GM12878 (cell line): ENCODE measurements at regions not wholly inside any gene's neighbourhood (a gene's known extent, or its start where the extent isn't known, plus 50 kb on each side); places are given as distances from the start of the nearest gene placed in this dataset.

Experiments used
- ATAC-seq: fragments of 200-7000 bp; cut with Tn5 transposase; 3 replicates; pipeline ENCODE4 v1.9.1; 2020; ENCODE audit warnings: mild to moderate bottlenecking, moderate library complexity
- BruUV-seq: library from RNA; stranded (reverse); fragments of 400-500 nt; replicated peaks from 2 replicates; lab custom pipeline; 2021; lab: Mats Ljungman, UMichigan
- CTCF ChIA-PET: fragments of 300-600 bp; sonication (Branson Sonifier 250); formaldehyde crosslinking; extraction: SDS; loops from one replicate; lab custom pipeline; 2021; ENCODE audit warnings: inconsistent platforms; lab: Yijun Ruan, JAX
- POLR2A ChIA-PET: fragments of 350-600 bp; formaldehyde crosslinking; extraction: SDS; loops from one replicate; lab custom pipeline; 2021; ENCODE audit warnings: inconsistent platforms; lab: Charles Lee
- RAD21 ChIA-PET: fragments of 300-600 bp; sonication (Branson Sonifier 250); formaldehyde crosslinking; loops from one replicate; lab custom pipeline; 2023; ENCODE audit warnings: antibody characterized with exemption; ENCODE audit not compliant: unreplicated experiment; lab: Charles Lee
- SMC1A ChIA-PET: fragments of 300-600 bp; sonication (Branson Sonifier 250); formaldehyde crosslinking; loops from one replicate; lab custom pipeline; 2023; ENCODE audit not compliant: unreplicated experiment, uncharacterized antibody; lab: Charles Lee
- DNase-seq: peaks from one replicate; pipeline ENCODE4 v3.0.0-alpha.2; 2011; ENCODE audit warnings: low read depth, low spot score
- FAIRE-seq: peaks from 3 replicates; lab custom pipeline; 2011; peaks lifted over from hg19 to GRCh38; lab: Jason Lieb, UNC
- H2AFZ ChIP-seq: 2 replicates; pipeline ENCODE4 v1.6.0; 2011; ENCODE audit warnings: low read depth, low read length, control low read depth; ENCODE audit not compliant: control insufficient read depth
- H3K27ac ChIP-seq: 2 replicates; pipeline ENCODE4 v1.5.1; 2011; ENCODE audit warnings: control low read depth; ENCODE audit not compliant: control insufficient read depth, insufficient read depth
- H3K27me3 ChIP-seq, 2 experiments: replicated peaks in 1 of 2; 2 replicates each; pipeline versions ENCODE4 v1.6.0 to v1.6.1; 2011; ENCODE audit warnings: low read length in 1 of 2; ENCODE audit not compliant: control insufficient read depth in 2 of 2, insufficient read depth in 2 of 2
- H3K36me3 ChIP-seq, 2 experiments: 2 replicates each; pipeline ENCODE4 v1.5.1; 2011; ENCODE audit warnings: low read length in 1 of 2; ENCODE audit not compliant: control insufficient read depth in 2 of 2, insufficient read depth in 2 of 2
- H3K4me1 ChIP-seq: 2 replicates; pipeline ENCODE4 v1.6.1; 2011; ENCODE audit warnings: mild to moderate bottlenecking, low read length, moderate library complexity, mixed read lengths; ENCODE audit not compliant: control insufficient read depth, insufficient read depth
- H3K4me2 ChIP-seq: 2 replicates; pipeline ENCODE4 v1.6.0; 2011; ENCODE audit warnings: control low read depth; ENCODE audit not compliant: control insufficient read depth, insufficient read depth
- H3K4me3 ChIP-seq: fragments of 200-600 bp; sonication (generic); 2 replicates; pipeline ENCODE4 v1.5.1; 2016
- H3K79me2 ChIP-seq: 2 replicates; pipeline ENCODE4 v1.6.0; 2011; ENCODE audit warnings: low read length; ENCODE audit not compliant: control insufficient read depth, insufficient read depth
- H3K9ac ChIP-seq: 2 replicates; pipeline ENCODE4 v1.8.0; 2011; ENCODE audit warnings: low read length, control low read depth, mixed read lengths; ENCODE audit not compliant: control insufficient read depth, insufficient read depth
- H3K9me3 ChIP-seq: replicated peaks from 3 replicates; pipeline ENCODE4 v1.5.1; 2011; ENCODE audit warnings: mild to moderate bottlenecking, low read length; ENCODE audit not compliant: control insufficient read depth, insufficient read depth
- H4K20me1 ChIP-seq: 2 replicates; pipeline ENCODE4 v1.6.0; 2011; ENCODE audit not compliant: control insufficient read depth, insufficient read depth
- ATF7 ChIP-seq: fragments of 450-650 bp; IDR thresholded peaks from 2 replicates; pipeline ENCODE4 v1.6.1; 2016; ENCODE audit warnings: low read depth, mild to moderate bottlenecking
- CHD2 ChIP-seq: IDR thresholded peaks from 2 replicates; pipeline ENCODE4 v1.6.1; 2011; ENCODE audit warnings: low read depth, low read length, improper control_type of control experiment, borderline replicate concordance
- HSF1 ChIP-seq: fragments of 150-350 bp; IDR thresholded peaks from 2 replicates; pipeline ENCODE4 v1.6.1; 2014; ENCODE audit warnings: mild to moderate bottlenecking, low read depth, low read length
- KDM1A ChIP-seq: fragments of 200-600 bp; sonication (generic); IDR thresholded peaks from 2 replicates; pipeline ENCODE4 v1.6.1; 2016; ENCODE audit warnings: borderline replicate concordance
- RB1 ChIP-seq: fragments of 450-650 bp; formaldehyde crosslinking; IDR thresholded peaks from 2 replicates; pipeline ENCODE4 v1.6.1; 2017; ENCODE audit warnings: mild to moderate bottlenecking, borderline replicate concordance
- RELA ChIP-seq: fragments of 450-650 bp; IDR thresholded peaks from 2 replicates; pipeline ENCODE4 v1.8.0; 2014; ENCODE audit warnings: borderline replicate concordance; ENCODE audit not compliant: partially characterized antibody
- SMC3 ChIP-seq: IDR thresholded peaks from 2 replicates; pipeline ENCODE4 v1.6.1; 2011; ENCODE audit warnings: low read length, improper control_type of control experiment, borderline replicate concordance
- SRF ChIP-seq, 2 experiments: IDR thresholded peaks; 2 replicates each; pipeline ENCODE4 v1.6.1; 2011; ENCODE audit warnings: low read depth in 2 of 2, low read length in 2 of 2, mild to moderate bottlenecking in 1 of 2, moderate library complexity in 1 of 2
- ZNF274 ChIP-seq: IDR thresholded peaks from one replicate; pipeline ENCODE4 v1.8.0; 2011; ENCODE audit not compliant: insufficient read length, insufficient read depth
- WGBS: methylation state at CpG from one replicate; pipeline ENCODE4 v1.1.6; 2016; ENCODE audit warnings: low lambda C conversion rate; ENCODE audit not compliant: insufficient replicate concordance, insufficient coverage; ENCODE audit errors: missing lambda C conversion rate; 5-methylcytosine and 5-hydroxymethylcytosine counted together
- in situ Hi-C: fragments of 300-500 bp; cut with MboI; formaldehyde crosslinking; loops from 9 replicates; pipeline ENCODE4 v1.14.3; 2018; ENCODE audit warnings: mixed read lengths
- intact Hi-C: fragments of 100-400 bp; cut with micrococcal nuclease; formaldehyde crosslinking; loops from one replicate; pipeline ENCODE4 v1.14.2; 2022; ENCODE audit not compliant: unreplicated experiment

DNA sequence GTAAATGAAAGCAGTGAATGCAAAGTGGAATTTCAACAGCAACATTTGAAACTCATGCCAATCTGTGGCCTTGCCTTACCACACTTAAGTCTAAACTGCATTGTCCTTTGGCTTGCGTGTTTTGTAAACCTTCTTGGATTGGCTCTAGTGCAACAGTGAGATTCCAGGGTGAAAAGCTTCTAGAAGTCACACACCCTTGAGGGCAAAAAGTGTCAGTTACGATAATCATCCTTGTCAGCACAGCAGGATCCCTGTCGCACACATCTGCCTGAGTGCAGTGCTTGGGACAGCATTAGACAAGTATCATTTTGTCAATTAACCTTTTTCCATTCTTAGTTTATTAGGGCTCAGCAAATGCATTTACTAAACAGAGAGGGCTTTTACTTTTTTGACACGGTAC lies 243.4 kb upstream of the PTBP2 start:
- no peak overlapping the region for H3K9ac ChIP-seq
- POLR2A ChIA-PET, result no interaction called here
- in situ Hi-C loops (no loop called here), intact Hi-C loops (no loop called here)
- no peak for TF ChIP-seq ZNF274
- no peak for TF ChIP-seq HSF1
- TF ChIP-seq RB1, result no peak
- TF ChIP-seq ATF7, result no peak
- no peak for TF ChIP-seq KDM1A
- TF ChIP-seq SMC3, result no peak
- TF ChIP-seq RELA, result no peak
- TF ChIP-seq SRF (IDR thresholded peaks at IDR 0.05; ENCODE audit: low read depth in 2 of 2, low read length in 2 of 2), result no peak
- TF ChIP-seq CHD2, result no peak
- BruUV-seq, result no TSS peak
- WGBS, result 34% methylated on average over 4 of the region's 4 CpGs
- no peaks in the 10 kb centered on the region for H3K36me3 ChIP-seq
- CTCF ChIA-PET, result no interaction called here
- H2AFZ ChIP-seq, result no peak overlapping the region
- ATAC-seq, result no peak
- H4K20me1 ChIP-seq, result no peaks in the 10 kb centered on the region
- RAD21 ChIA-PET, result no interaction called here
- no peak overlapping the region for H3K4me2 ChIP-seq
- SMC1A ChIA-PET, result no interaction called here
- no peaks in the 10 kb centered on the region for H3K27me3 ChIP-seq
- H3K27ac ChIP-seq, result no peak overlapping the region
- DNase-seq, result no peak
- FAIRE-seq, result no peak
- no peaks in the 10 kb centered on the region; the same call in 2 of the 3 replicates for H3K9me3 ChIP-seq
- no peaks in the 10 kb centered on the region for H3K4me1 ChIP-seq
- no peaks in the 10 kb centered on the region for H3K79me2 ChIP-seq
- no peak overlapping the region for H3K4me3 ChIP-seq
